Stomach (tissue), 8 donors: ENCODE measurements at regions not wholly inside any gene's neighbourhood (a gene's known extent, or its start where the extent isn't known, plus 50 kb on each side); places are given as distances from the start of the nearest gene placed in this dataset.

Experiments
- DNase-seq, 2 donors: peaks; one replicate each; pipeline versions ENCODE4 v3.0.0 to v3.0.0-alpha.2; 2013 to 2019
- H3K27ac ChIP-seq, 5 donors: fragments of 200-600 bp in 4 of 5; sonication (generic) in 4 of 5; one replicate each; pipeline ENCODE4 v1.5.1; 2013 to 2019; ENCODE audit warnings: mild to moderate bottlenecking in 1 of 5, moderate library complexity in 1 of 5
- H3K27me3 ChIP-seq, 3 donors: fragments of 200-600 bp; sonication (generic); one replicate each; pipeline ENCODE4 v1.5.1; 2017 to 2019; ENCODE audit warnings: mixed run types in 1 of 3
- H3K36me3 ChIP-seq, 4 donors: fragments of 200-600 bp; sonication (generic); 1 replicate in 3 of 4; 2 replicates in 1 of 4; pipeline ENCODE4 v1.5.1; 2016 to 2019
- H3K4me1 ChIP-seq, 4 donors: fragments of 200-600 bp; sonication (generic); one replicate each; pipeline ENCODE4 v1.5.1; 2016 to 2019
- H3K4me3 ChIP-seq, 4 donors: fragments of 200-600 bp; sonication (generic) in 3 of 4; one replicate each; pipeline ENCODE4 v1.5.1; 2016 to 2019; ENCODE audit warnings: mild to moderate bottlenecking in 1 of 4
- H3K9me3 ChIP-seq, 4 donors: fragments of 200-600 bp; sonication (generic); one replicate each; pipeline ENCODE4 v1.5.1; 2016 to 2019
- CTCF ChIP-seq, 7 experiments: fragments of 450-650 bp in 4 of 7; fragments of 200-600 bp in 3 of 7; sonication (generic) in 3 of 7; IDR thresholded peaks; one replicate each; pipeline ENCODE4 v1.5.1; 2016 to 2019; ENCODE audit warnings: antibody characterized with exemption in 7 of 7, control low read depth in 2 of 7, mild to moderate bottlenecking in 1 of 7
- EP300 ChIP-seq: sonication (generic); formaldehyde crosslinking; IDR thresholded peaks from one replicate; pipeline ENCODE4 v1.6.1; 2017; ENCODE audit warnings: antibody characterized with exemption
- POLR2A ChIP-seq, 4 donors: fragments of 450-650 bp; IDR thresholded peaks; one replicate each; pipeline ENCODE4 v1.6.1; 2016; ENCODE audit warnings: antibody characterized with exemption in 4 of 4, control low read depth in 2 of 4, mild to moderate bottlenecking in 1 of 4, moderate library complexity in 1 of 4
- POLR2AphosphoS5 ChIP-seq, 3 donors: sonication (generic); formaldehyde crosslinking; IDR thresholded peaks; one replicate each; pipeline ENCODE4 v1.6.1; 2016; ENCODE audit warnings: antibody characterized with exemption in 3 of 3
- WGBS, 5 donors: extraction: QIAGEN DNeasy Blood & Tissue Kit in 3 of 5; methylation state at CpG; one replicate each; pipeline versions ENCODE4 v1.1.5 to v1.1.7; 2013 to 2018; 5-methylcytosine and 5-hydroxymethylcytosine counted together
- intact Hi-C: fragments of 100-400 bp; cut with DNase I; formaldehyde crosslinking; loops from one replicate; pipeline ENCODE4 v1.15.1; 2023; ENCODE audit warnings: low total_unique reads
- donor health status: healthy with polysubstance abuse.
- donor health status: Bipolar disorder and iron deficiency.
- donor health status: healthy.

GRCh38 chr5:51902512-51902911, 519.3 kb downstream of the ISL1 start:
- no peaks in the 10 kb centered on the region for H3K9me3 ChIP-seq
- no peaks in the 10 kb centered on the region for H3K4me1 ChIP-seq
- no peak overlapping the region for H3K4me3 ChIP-seq
- H3K27me3 ChIP-seq: no peaks in the 10 kb centered on the region
- intact Hi-C loops: no loop called here
- no peaks in the 10 kb centered on the region for H3K36me3 ChIP-seq
- H3K27ac ChIP-seq: no peak overlapping the region
- no peak for DNase-seq
- no peak for TF ChIP-seq EP300
- TF ChIP-seq POLR2A (IDR thresholded peaks at IDR 0.05): no peak
- no peak for TF ChIP-seq POLR2AphosphoS5 (IDR thresholded peaks at IDR 0.05)
- TF ChIP-seq CTCF (IDR thresholded peaks at IDR 0.05): no peak

- Histone ChIP-seq H3K9me3 (no peaks in the 10 kb centered on the region), H3K4me3 (no peak overlapping the region), H3K36me3 (no peaks in the 10 kb centered on the region), H3K4me1 (no peaks in the 10 kb centered on the region), H3K27me3 (no peaks in the 10 kb centered on the region), H3K27ac (no peak overlapping the region)
- intact Hi-C loops: no loop called here
- TF ChIP-seq EP300 (no peak), POLR2A (IDR thresholded peaks at IDR 0.05) (no peak), POLR2AphosphoS5 (IDR thresholded peaks at IDR 0.05) (no peak), CTCF (IDR thresholded peaks at IDR 0.05) (no peak)
- no peak for DNase-seq
Observed at GRCh38 chr5:51908215-51908614, 525.0 kb downstream of the ISL1 start.

- Histone ChIP-seq H3K9me3 (peaks cover 5 to 22% (median 17%) of the 10 kb centered on the region in 4 donors), H3K27me3 (no peaks in the 10 kb centered on the region), H3K4me1 (no peaks in the 10 kb centered on the region), H3K4me3 (no peak overlapping the region), H3K27ac (no peak overlapping the region), H3K36me3 (no peaks in the 10 kb centered on the region)
- TF ChIP-seq CTCF (IDR thresholded peaks at IDR 0.05) (no peak), POLR2AphosphoS5 (IDR thresholded peaks at IDR 0.05) (no peak), EP300 (no peak), POLR2A (IDR thresholded peaks at IDR 0.05) (no peak)
- WGBS, 5 donors: 83 to 95% (median 87%) methylated on average over 3 of the region's 3 CpGs
- intact Hi-C loops: no loop called here
- DNase-seq: no peak
Observed at GRCh38 chr5:51944500-51945125, 561.4 kb downstream of the ISL1 start.

- TF ChIP-seq POLR2AphosphoS5 (IDR thresholded peaks at IDR 0.05) (no peak), POLR2A (IDR thresholded peaks at IDR 0.05) (no peak), EP300 (no peak), CTCF (IDR thresholded peaks at IDR 0.05) (no peak)
Observed at GRCh38 chr5:51958473-51958872, 575.2 kb downstream of the ISL1 start.

More at GRCh38 chr5:51958473-51958872, 575.2 kb downstream of the ISL1 start:
- Histone ChIP-seq H3K4me1 (no peaks in the 10 kb centered on the region), H3K27ac (no peak overlapping the region), H3K9me3 (no peaks in the 10 kb centered on the region), H3K36me3 (no peaks in the 10 kb centered on the region), H3K27me3 (no peaks in the 10 kb centered on the region), H3K4me3 (no peak overlapping the region)
- whole genome bisulfite sequencing, 5 donors: 95 to 98% (median 97%) methylated on average over 1 of the region's 1 CpG
- intact Hi-C loops: no loop called here
- no peak for DNase-seq
